ENCODE measurements at regions not wholly inside any gene's neighbourhood (a gene's known extent, or its start where the extent isn't known, plus 50 kb on each side); places are given as distances from the start of the nearest gene placed in this dataset.

- in situ Hi-C loops (cut with HindIII; ENCODE audit: low sequenced_read_pairs) = no loop called here
Measured at GRCh38 chr20:61193164-61193563, 58.9 kb upstream of the CDH4 start.

All from DLD1 (cell line).